Keratinocyte (primary cell): ENCODE measurements at regions not wholly inside any gene's neighbourhood (a gene's known extent, or its start where the extent isn't known, plus 50 kb on each side); places are given as distances from the start of the nearest gene placed in this dataset.
"Not testable (repeated sequence)": the region's sequence is repeated elsewhere in the genome, so short reads cannot be mapped to it uniquely, and the experiment has no call there.

Experiments used
- DNase-seq: peaks from one replicate; pipeline ENCODE4 v3.0.0-alpha.2; 2011; ENCODE audit warnings: low read depth, missing footprints, low spot score
- FAIRE-seq: peaks from 2 replicates; lab custom pipeline; 2011; peaks lifted over from hg19 to GRCh38; lab: Jason Lieb, UNC
- H2AFZ ChIP-seq: 2 replicates; pipeline ENCODE4 v1.6.0; 2012; ENCODE audit warnings: low read length, control low read depth, inconsistent platforms; ENCODE audit not compliant: control insufficient read depth
- H3K27ac ChIP-seq: 2 replicates; pipeline ENCODE4 v1.5.1; 2011; ENCODE audit warnings: low read length; ENCODE audit not compliant: control insufficient read depth, insufficient read depth
- H3K27me3 ChIP-seq: 3 replicates; pipeline ENCODE4 v1.6.0; 2011; ENCODE audit warnings: low read length; ENCODE audit not compliant: control insufficient read depth, insufficient read depth; ENCODE audit errors: extremely low read depth
- H3K36me3 ChIP-seq, 2 experiments: 2 replicates in 1 of 2; 3 replicates in 1 of 2; pipeline ENCODE4 v1.5.1; 2011; ENCODE audit warnings: low read length in 2 of 2, mild to moderate bottlenecking in 1 of 2; ENCODE audit not compliant: control insufficient read depth in 2 of 2, insufficient read depth in 2 of 2; ENCODE audit errors: extremely low read depth in 1 of 2
- H3K4me1 ChIP-seq: 3 replicates; pipeline ENCODE4 v1.5.1; 2011; ENCODE audit warnings: low read length; ENCODE audit not compliant: control insufficient read depth, insufficient read depth; ENCODE audit errors: extremely low read depth
- H3K4me2 ChIP-seq: 3 replicates; pipeline ENCODE4 v1.6.0; 2011; ENCODE audit warnings: low read depth, low read length; ENCODE audit not compliant: control insufficient read depth, insufficient read depth; ENCODE audit errors: extremely low read depth
- H3K4me3 ChIP-seq, 3 experiments: fragments of 200-600 bp in 1 of 3; sonication (generic) in 1 of 3; 2 replicates in 2 of 3; 3 replicates in 1 of 3; pipeline ENCODE4 v1.5.1; 2011 to 2016; ENCODE audit warnings: low read length in 3 of 3, mild to moderate bottlenecking in 3 of 3, control low read depth in 2 of 3, inconsistent platforms in 1 of 3, low read depth in 1 of 3, mixed read lengths in 1 of 3, mixed run types in 1 of 3, moderate library complexity in 1 of 3; ENCODE audit not compliant: control insufficient read depth in 2 of 3, insufficient read depth in 2 of 3; ENCODE audit errors: extremely low read depth in 1 of 3
- H3K79me2 ChIP-seq: 2 replicates; pipeline ENCODE4 v1.6.0; 2012; ENCODE audit warnings: low read length; ENCODE audit not compliant: control insufficient read depth, insufficient read depth
- H3K9ac ChIP-seq: 3 replicates; pipeline ENCODE4 v1.6.0; 2011; ENCODE audit warnings: low read length; ENCODE audit not compliant: control insufficient read depth, insufficient read depth; ENCODE audit errors: extremely low read depth
- H3K9me1 ChIP-seq: 3 replicates; pipeline ENCODE4 v1.6.0; 2011; ENCODE audit warnings: low read length; ENCODE audit not compliant: control insufficient read depth, insufficient read depth; ENCODE audit errors: extremely low read depth
- H3K9me3 ChIP-seq: 2 replicates; pipeline ENCODE4 v1.5.1; 2012; ENCODE audit warnings: low read depth, low read length; ENCODE audit not compliant: control insufficient read depth
- H4K20me1 ChIP-seq: 3 replicates; pipeline ENCODE4 v1.6.0; 2011; ENCODE audit warnings: low read length; ENCODE audit not compliant: control insufficient read depth, insufficient read depth; ENCODE audit errors: extremely low read depth
- EZH2 ChIP-seq: IDR thresholded peaks from one replicate; pipeline ENCODE4 v1.6.1; 2012; ENCODE audit warnings: inconsistent platforms, mild to moderate bottlenecking, low read length, moderate library complexity
- dilution Hi-C: fragments of 300-500 bp; cut with MboI; formaldehyde crosslinking; loops from one replicate; pipeline ENCODE4 v1.7.0; 2020; ENCODE audit warnings: low sequenced_read_pairs; ENCODE audit not compliant: extremely low pct_ligation_motif_present
- TF ChIP-seq, protein P1 (sequence below), 3 experiments: IDR thresholded peaks in 1 of 3; conservative IDR thresholded peaks in 1 of 3; optimal IDR thresholded peaks in 1 of 3; 2 replicates in 2 of 3; 3 replicates in 1 of 3; pipeline versions ENCODE3 to v1.5.1; 2011; ENCODE audit warnings: low read length in 3 of 3, mild to moderate bottlenecking in 3 of 3, moderate library complexity in 2 of 3, control low read depth in 1 of 3, inconsistent platforms in 1 of 3; ENCODE audit not compliant: insufficient read depth in 2 of 3; ENCODE audit errors: extremely low read depth in 1 of 3

DNA sequence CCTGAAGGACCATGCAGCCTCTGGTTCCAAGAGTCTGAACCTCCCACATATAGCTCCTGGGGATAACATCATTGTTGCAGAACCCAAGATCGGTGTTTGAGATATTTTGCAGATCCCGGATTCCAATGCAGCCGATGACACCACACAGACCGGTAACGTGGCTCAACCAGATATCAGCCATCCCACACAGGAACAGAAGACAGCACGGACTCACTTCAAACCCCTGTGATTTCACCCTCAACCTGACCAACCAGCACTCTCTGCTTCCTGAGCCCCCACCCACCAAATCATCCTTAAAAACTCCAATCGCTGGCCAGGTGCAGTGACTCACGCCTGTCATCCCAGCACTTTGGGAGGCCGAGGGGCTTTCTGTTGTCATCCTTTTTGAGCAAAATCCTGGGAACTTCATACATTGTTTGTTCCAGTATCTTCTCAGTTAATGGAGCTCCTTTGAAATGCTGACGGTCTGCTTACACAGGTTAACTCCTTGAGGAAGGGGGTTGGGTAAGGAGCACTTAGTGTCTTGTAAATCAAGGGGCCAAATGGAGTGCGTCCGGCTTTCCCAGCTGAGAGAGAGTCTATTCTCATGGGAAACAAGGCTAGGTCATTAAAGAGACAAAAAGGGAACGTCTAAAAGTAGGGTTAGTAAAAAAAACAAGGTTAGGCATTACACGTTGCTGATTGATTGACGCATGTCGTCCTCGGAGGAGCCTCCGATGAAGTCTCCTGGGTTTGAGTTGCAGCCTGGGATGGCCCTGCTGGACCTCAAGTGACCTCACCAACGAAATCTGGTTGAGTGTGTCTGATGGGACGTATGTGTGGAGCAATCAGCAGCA, 230.4 kb downstream of the CRLF2 start:
- TF ChIP-seq, protein P1, sequence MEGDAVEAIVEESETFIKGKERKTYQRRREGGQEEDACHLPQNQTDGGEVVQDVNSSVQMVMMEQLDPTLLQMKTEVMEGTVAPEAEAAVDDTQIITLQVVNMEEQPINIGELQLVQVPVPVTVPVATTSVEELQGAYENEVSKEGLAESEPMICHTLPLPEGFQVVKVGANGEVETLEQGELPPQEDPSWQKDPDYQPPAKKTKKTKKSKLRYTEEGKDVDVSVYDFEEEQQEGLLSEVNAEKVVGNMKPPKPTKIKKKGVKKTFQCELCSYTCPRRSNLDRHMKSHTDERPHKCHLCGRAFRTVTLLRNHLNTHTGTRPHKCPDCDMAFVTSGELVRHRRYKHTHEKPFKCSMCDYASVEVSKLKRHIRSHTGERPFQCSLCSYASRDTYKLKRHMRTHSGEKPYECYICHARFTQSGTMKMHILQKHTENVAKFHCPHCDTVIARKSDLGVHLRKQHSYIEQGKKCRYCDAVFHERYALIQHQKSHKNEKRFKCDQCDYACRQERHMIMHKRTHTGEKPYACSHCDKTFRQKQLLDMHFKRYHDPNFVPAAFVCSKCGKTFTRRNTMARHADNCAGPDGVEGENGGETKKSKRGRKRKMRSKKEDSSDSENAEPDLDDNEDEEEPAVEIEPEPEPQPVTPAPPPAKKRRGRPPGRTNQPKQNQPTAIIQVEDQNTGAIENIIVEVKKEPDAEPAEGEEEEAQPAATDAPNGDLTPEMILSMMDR (optimal IDR thresholded peaks at IDR 0.05 in 1 of 3, IDR thresholded peaks at IDR 0.05 in 1 of 3, conservative IDR thresholded peaks at IDR 0.05 in 1 of 3; ENCODE audit: extremely low read depth in 1 of 3, insufficient read depth in 2 of 3, low read length in 3 of 3): no peak
- TF ChIP-seq EZH2: no peak
- DNase-seq: no peak
- Histone ChIP-seq H3K4me3 (no peak overlapping the region), H3K4me2 (no peak overlapping the region), H3K4me1 (no peaks in the 10 kb centered on the region), H3K36me3 (no peaks in the 10 kb centered on the region), H3K27me3 (no peaks in the 10 kb centered on the region), H2AFZ (no peak overlapping the region), H3K9me1 (no peaks in the 10 kb centered on the region), H3K9ac (no peak overlapping the region), H4K20me1 (no peaks in the 10 kb centered on the region), H3K27ac (no peak overlapping the region), H3K9me3 (peaks cover 3% of the 10 kb centered on the region), H3K79me2 (no peaks in the 10 kb centered on the region)
- FAIRE-seq: no peak
- dilution Hi-C loops: no loop called here

- Histone ChIP-seq H3K9ac (no peak overlapping the region), H3K9me1 (no peaks in the 10 kb centered on the region), H3K4me2 (no peak overlapping the region), H3K27me3 (no peaks in the 10 kb centered on the region), H3K4me1 (no peaks in the 10 kb centered on the region), H3K79me2 (no peaks in the 10 kb centered on the region), H3K9me3 (peaks cover 3% of the 10 kb centered on the region), H3K4me3 (no peak overlapping the region), H4K20me1 (no peaks in the 10 kb centered on the region), H2AFZ (no peak overlapping the region), H3K36me3 (no peaks in the 10 kb centered on the region), H3K27ac (no peak overlapping the region)
- no peak for DNase-seq
- TF ChIP-seq EZH2: no peak
- TF ChIP-seq, protein P1 (optimal IDR thresholded peaks at IDR 0.05 in 1 of 3, IDR thresholded peaks at IDR 0.05 in 1 of 3, conservative IDR thresholded peaks at IDR 0.05 in 1 of 3; ENCODE audit: extremely low read depth in 1 of 3, insufficient read depth in 2 of 3, low read length in 3 of 3): no peak
- dilution Hi-C loops: no loop called here
- FAIRE-seq: no peak
Measured at GRCh38 chrX:980587-981235, 231.7 kb downstream of the CRLF2 start.

DNA sequence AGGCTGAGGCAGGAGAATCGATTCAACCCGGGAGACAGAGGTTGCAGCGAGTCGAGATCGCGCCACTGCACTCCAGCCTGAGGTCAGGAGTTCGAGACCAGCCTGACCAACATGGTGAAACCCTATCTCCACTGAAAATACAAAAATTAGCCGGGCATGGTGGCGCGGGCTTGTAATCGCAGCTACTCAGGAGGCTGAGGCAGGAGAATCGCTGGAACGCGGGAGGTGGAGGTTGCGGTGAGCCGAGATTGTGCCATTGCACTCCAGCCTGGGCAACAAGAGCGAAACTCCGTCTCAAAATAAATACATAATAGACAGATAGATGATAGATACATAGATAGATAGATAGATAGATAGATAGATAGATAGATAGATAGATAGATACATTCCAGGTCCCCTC, 233.3 kb downstream of the CRLF2 start:
- H3K27ac ChIP-seq, H3K4me1 ChIP-seq, H3K79me2 ChIP-seq, H4K20me1 ChIP-seq, DNase-seq, FAIRE-seq, H3K9me3 ChIP-seq, H3K9ac ChIP-seq, H3K4me3 ChIP-seq, H3K4me2 ChIP-seq, H3K27me3 ChIP-seq, H3K36me3 ChIP-seq, H3K9me1 ChIP-seq, H2AFZ ChIP-seq, dilution Hi-C loops: not testable (repeated sequence)
